Fibroblast of lung (primary cell): ENCODE measurements at regions not wholly inside any gene's neighbourhood (a gene's known extent, or its start where the extent isn't known, plus 50 kb on each side); places are given as distances from the start of the nearest gene placed in this dataset.

ENCODE experiments used
- DNase-seq, 2 donors: peaks; one replicate each; pipeline versions ENCODE4 v3.0.0 to v3.0.0-alpha.2; 2010; ENCODE audit warnings: low read depth in 2 of 2
- H2AFZ ChIP-seq: 2 replicates; pipeline ENCODE4 v1.5.1; 2012; ENCODE audit warnings: low read length, control low read depth, inconsistent platforms
- H3K27ac ChIP-seq: 2 replicates; pipeline ENCODE4 v1.5.1; 2011; ENCODE audit warnings: low read length, control low read depth; ENCODE audit not compliant: insufficient read depth
- H3K27me3 ChIP-seq: 2 replicates; pipeline ENCODE4 v1.5.1; 2011; ENCODE audit warnings: mild to moderate bottlenecking, low read length; ENCODE audit not compliant: control insufficient read depth, insufficient read depth
- H3K36me3 ChIP-seq: 2 replicates; pipeline ENCODE4 v1.5.1; 2011; ENCODE audit warnings: low read length; ENCODE audit not compliant: control insufficient read depth, insufficient read depth
- H3K4me1 ChIP-seq: 2 replicates; pipeline ENCODE4 v1.5.1; 2011; ENCODE audit warnings: low read length; ENCODE audit not compliant: control insufficient read depth, insufficient read depth; ENCODE audit errors: extremely low read depth
- H3K4me2 ChIP-seq: 2 replicates; pipeline ENCODE4 v1.5.1; 2011; ENCODE audit warnings: low read length, control low read depth; ENCODE audit not compliant: insufficient read depth; ENCODE audit errors: extremely low read depth
- H3K4me3 ChIP-seq, 4 experiments: fragments of 200-600 bp in 1 of 4; sonication (generic) in 1 of 4; replicated peaks in 1 of 4; 2 replicates each; pipeline ENCODE4 v1.5.1; 2011 to 2016; ENCODE audit warnings: low read length in 4 of 4, low read depth in 3 of 4, mild to moderate bottlenecking in 3 of 4, control low read depth in 2 of 4, inconsistent platforms in 1 of 4, mixed read lengths in 1 of 4; ENCODE audit not compliant: insufficient read depth in 1 of 4; ENCODE audit errors: control extremely low read depth in 1 of 4
- H3K79me2 ChIP-seq: 2 replicates; pipeline ENCODE4 v1.5.1; 2012; ENCODE audit warnings: mild to moderate bottlenecking, low read length, inconsistent platforms; ENCODE audit not compliant: control insufficient read depth, insufficient read depth
- H3K9ac ChIP-seq: 2 replicates; pipeline ENCODE4 v1.5.1; 2011; ENCODE audit warnings: mild to moderate bottlenecking, low read length, control low read depth; ENCODE audit not compliant: insufficient read depth
- H3K9me3 ChIP-seq: 2 replicates; pipeline ENCODE4 v1.5.1; 2012; ENCODE audit warnings: low read depth, low read length; ENCODE audit not compliant: control insufficient read depth, insufficient read depth
- H4K20me1 ChIP-seq: 2 replicates; pipeline ENCODE4 v1.5.1; 2011; ENCODE audit warnings: low read length; ENCODE audit not compliant: control insufficient read depth, insufficient read depth; ENCODE audit errors: extremely low read depth
- EZH2 ChIP-seq: IDR thresholded peaks from 2 replicates; pipeline ENCODE4 v1.5.1; 2012; ENCODE audit warnings: low read length, control low read depth, mild to moderate bottlenecking; ENCODE audit errors: missing control alignments
- TF ChIP-seq, protein P1 (sequence below), 2 donors: IDR thresholded peaks in 1 of 2; conservative IDR thresholded peaks in 1 of 2; 1 replicate in 1 of 2; 2 replicates in 1 of 2; pipeline ENCODE4 v1.5.1; 2011 to 2012; ENCODE audit warnings: low read length in 2 of 2, control low read depth in 1 of 2, inconsistent platforms in 1 of 2, low read depth in 1 of 2, mild to moderate bottlenecking in 1 of 2

DNA sequence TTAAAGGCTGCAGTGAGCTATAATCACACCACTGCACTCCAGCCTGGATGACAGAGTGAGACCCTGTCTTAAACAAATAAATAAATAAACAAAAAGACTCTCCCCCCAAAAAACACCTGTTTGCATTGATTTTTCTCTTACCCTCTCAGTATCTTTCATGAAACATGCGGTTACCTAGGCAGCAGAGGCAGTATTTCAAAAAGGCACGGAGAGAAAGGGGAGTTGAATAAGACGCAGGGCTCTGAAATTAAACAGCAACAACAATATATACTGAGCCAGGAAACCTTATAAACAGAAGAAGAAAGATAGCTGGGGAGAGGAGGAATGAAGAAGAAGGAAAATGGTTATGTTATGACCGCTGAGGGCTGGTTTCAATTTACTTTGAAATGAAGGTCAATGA, 277.6 kb downstream of the BTG1 start:
- Histone ChIP-seq H3K27ac (no peak overlapping the region), H3K4me3 (no peak overlapping the region), H3K79me2 (no peaks in the 10 kb centered on the region), H3K36me3 (no peaks in the 10 kb centered on the region), H3K4me2 (no peak overlapping the region), H2AFZ (no peak overlapping the region), H4K20me1 (no peaks in the 10 kb centered on the region), H3K27me3 (no peaks in the 10 kb centered on the region), H3K9me3 (no peaks in the 10 kb centered on the region), H3K4me1 (no peaks in the 10 kb centered on the region), H3K9ac (no peak overlapping the region)
- no peak for DNase-seq
- TF ChIP-seq, protein P1, sequence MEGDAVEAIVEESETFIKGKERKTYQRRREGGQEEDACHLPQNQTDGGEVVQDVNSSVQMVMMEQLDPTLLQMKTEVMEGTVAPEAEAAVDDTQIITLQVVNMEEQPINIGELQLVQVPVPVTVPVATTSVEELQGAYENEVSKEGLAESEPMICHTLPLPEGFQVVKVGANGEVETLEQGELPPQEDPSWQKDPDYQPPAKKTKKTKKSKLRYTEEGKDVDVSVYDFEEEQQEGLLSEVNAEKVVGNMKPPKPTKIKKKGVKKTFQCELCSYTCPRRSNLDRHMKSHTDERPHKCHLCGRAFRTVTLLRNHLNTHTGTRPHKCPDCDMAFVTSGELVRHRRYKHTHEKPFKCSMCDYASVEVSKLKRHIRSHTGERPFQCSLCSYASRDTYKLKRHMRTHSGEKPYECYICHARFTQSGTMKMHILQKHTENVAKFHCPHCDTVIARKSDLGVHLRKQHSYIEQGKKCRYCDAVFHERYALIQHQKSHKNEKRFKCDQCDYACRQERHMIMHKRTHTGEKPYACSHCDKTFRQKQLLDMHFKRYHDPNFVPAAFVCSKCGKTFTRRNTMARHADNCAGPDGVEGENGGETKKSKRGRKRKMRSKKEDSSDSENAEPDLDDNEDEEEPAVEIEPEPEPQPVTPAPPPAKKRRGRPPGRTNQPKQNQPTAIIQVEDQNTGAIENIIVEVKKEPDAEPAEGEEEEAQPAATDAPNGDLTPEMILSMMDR (conservative IDR thresholded peaks at IDR 0.05 in 1 of 2, IDR thresholded peaks at IDR 0.05 in 1 of 2; ENCODE audit: low read depth in 1 of 2, low read length in 2 of 2): no peak
- TF ChIP-seq EZH2: no peak

DNA sequence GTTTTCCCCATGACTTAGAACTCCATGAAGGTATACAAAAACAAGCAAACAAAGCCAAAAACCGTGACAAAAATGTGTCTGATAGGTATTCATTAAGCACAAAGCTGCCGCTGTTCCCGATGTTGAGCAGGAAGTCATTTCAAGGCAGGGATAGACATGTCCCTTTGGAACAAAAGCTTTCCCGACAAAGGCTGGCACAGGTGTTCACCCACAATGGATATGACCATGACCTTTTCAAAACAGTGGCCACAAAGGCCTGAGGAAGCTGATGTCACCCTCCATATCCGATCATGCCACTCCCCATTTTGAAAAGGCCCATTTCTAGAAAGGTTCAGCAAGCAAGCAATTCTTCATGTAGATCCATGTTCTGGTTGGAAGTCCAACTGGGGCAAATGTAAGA, 279.1 kb downstream of the BTG1 start:
- Histone ChIP-seq H3K4me3 (no peak overlapping the region), H3K27me3 (no peaks in the 10 kb centered on the region), H3K79me2 (no peaks in the 10 kb centered on the region), H4K20me1 (no peaks in the 10 kb centered on the region), H2AFZ (no peak overlapping the region), H3K27ac (no peak overlapping the region), H3K4me1 (no peaks in the 10 kb centered on the region), H3K9ac (no peak overlapping the region), H3K36me3 (no peaks in the 10 kb centered on the region), H3K9me3 (no peaks in the 10 kb centered on the region), H3K4me2 (no peak overlapping the region)
- no peak for TF ChIP-seq EZH2
- TF ChIP-seq, protein P1 (conservative IDR thresholded peaks at IDR 0.05 in 1 of 2, IDR thresholded peaks at IDR 0.05 in 1 of 2; ENCODE audit: low read depth in 1 of 2, low read length in 2 of 2): no peak
- no peak for DNase-seq

DNA sequence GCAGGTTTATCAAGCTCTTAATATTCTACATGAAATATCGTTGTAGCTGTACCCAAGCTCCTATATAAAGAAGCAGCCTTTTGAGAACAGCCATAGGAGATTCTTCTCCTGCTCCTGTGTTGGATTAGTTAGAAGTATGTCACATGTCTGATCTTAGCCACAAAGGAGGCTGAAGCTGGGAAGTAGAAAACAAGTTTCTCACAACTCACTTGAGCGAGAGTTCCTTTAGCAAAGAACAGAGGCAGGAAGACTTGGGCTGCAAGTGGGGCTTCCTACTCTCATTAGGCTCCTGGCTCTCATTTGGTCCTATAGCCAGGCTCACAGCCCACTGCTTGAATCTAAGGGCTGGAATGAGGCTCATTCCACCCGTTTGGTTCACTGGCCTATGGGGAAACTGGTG, 281.9 kb downstream of the BTG1 start:
- H3K27me3 ChIP-seq: no peaks in the 10 kb centered on the region
- TF ChIP-seq, protein P1 (conservative IDR thresholded peaks at IDR 0.05 in 1 of 2, IDR thresholded peaks at IDR 0.05 in 1 of 2; ENCODE audit: low read depth in 1 of 2, low read length in 2 of 2): no peak
- TF ChIP-seq EZH2: no peak
- no peaks in the 10 kb centered on the region for H4K20me1 ChIP-seq
- H3K79me2 ChIP-seq: no peaks in the 10 kb centered on the region
- H3K36me3 ChIP-seq: no peaks in the 10 kb centered on the region
- no peak overlapping the region for H3K27ac ChIP-seq
- H3K4me2 ChIP-seq: no peak overlapping the region
- no peak overlapping the region for H3K9ac ChIP-seq
- no peak overlapping the region for H3K4me3 ChIP-seq
- H3K9me3 ChIP-seq: no peaks in the 10 kb centered on the region
- H3K4me1 ChIP-seq: no peaks in the 10 kb centered on the region
- no peak for DNase-seq
- H2AFZ ChIP-seq: no peak overlapping the region
